SK-N-MC (cell line): ENCODE measurements at regions not wholly inside any gene's neighbourhood (a gene's known extent, or its start where the extent isn't known, plus 50 kb on each side); places are given as distances from the start of the nearest gene placed in this dataset.
A peak's percentile ranks its signal among the peaks of the same experiment; 100 is the strongest.

ENCODE experiments used
- DNase-seq: peaks from one replicate; pipeline ENCODE4 v3.0.0-alpha.2; 2011; ENCODE audit warnings: low read depth, low spot score
- H3K27ac ChIP-seq: fragments of 200-600 bp; sonication (generic); 2 replicates; pipeline ENCODE4 v1.5.1; 2016; ENCODE audit warnings: mixed run types
- H3K36me3 ChIP-seq: fragments of 200-600 bp; sonication (generic); 2 replicates; pipeline ENCODE4 v1.6.1; 2017; ENCODE audit warnings: antibody characterized with exemption, low read length, mixed read lengths; ENCODE audit not compliant: insufficient read depth
- H3K4me3 ChIP-seq: fragments of 200-600 bp; sonication (generic); 2 replicates; pipeline ENCODE4 v1.5.1; 2016
- H3K9ac ChIP-seq: fragments of 200-600 bp; sonication (generic); 2 replicates; pipeline ENCODE4 v1.8.0; 2017; ENCODE audit warnings: mixed run types, mixed read lengths; ENCODE audit not compliant: insufficient read length
- H3K9me3 ChIP-seq: fragments of 200-600 bp; sonication (generic); 2 replicates; pipeline ENCODE4 v1.6.1; 2017; ENCODE audit warnings: low read depth, mild to moderate bottlenecking, antibody characterized with exemption, low read length, moderate library complexity, mixed read lengths
- EZH2 ChIP-seq: fragments of 200-600 bp; sonication (generic); IDR thresholded peaks from one replicate; pipeline ENCODE4 v1.6.1; 2017; ENCODE audit warnings: antibody characterized with exemption
- FOXP2 ChIP-seq: optimal IDR thresholded peaks from 2 replicates; pipeline ENCODE3; 2011; ENCODE audit warnings: mild to moderate bottlenecking, moderate library complexity; ENCODE audit not compliant: insufficient read depth; ENCODE audit errors: extremely low read length, control extremely low read depth
- POLR2AphosphoS5 ChIP-seq: IDR thresholded peaks from 2 replicates; pipeline ENCODE4 v1.6.1; 2012; ENCODE audit warnings: mild to moderate bottlenecking, low read depth, low read length, borderline replicate concordance

DNA sequence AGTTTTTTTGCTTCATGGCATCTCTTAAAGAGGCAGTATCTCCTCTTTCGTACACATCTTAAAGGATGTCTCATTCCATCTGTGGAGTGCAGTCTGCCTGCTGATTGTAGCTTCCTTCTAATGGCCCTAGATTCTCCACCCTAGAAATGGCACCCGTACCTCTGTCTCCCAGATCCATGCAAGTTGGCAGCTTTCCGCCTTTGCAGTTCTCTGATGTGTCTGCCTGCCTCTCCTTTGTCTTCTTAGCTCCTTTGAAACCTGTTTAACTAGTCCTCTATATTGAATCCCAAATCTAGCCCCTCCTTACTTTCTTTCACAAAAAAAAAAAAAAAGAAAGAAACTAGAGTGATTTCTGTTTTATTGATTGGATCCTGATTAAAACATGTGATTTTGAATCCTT is 1025.0 kb downstream of the ZPLD1 start:
- no peaks in the 10 kb centered on the region for H3K9me3 ChIP-seq
- no peak overlapping the region for H3K4me3 ChIP-seq
- H3K27ac ChIP-seq = no peak overlapping the region
- TF ChIP-seq FOXP2 = no peak
- no peak for TF ChIP-seq EZH2
- TF ChIP-seq POLR2AphosphoS5 = no peak
- no peak for DNase-seq
- H3K36me3 ChIP-seq = no peaks in the 10 kb centered on the region
- H3K9ac ChIP-seq = no peak overlapping the region

DNA sequence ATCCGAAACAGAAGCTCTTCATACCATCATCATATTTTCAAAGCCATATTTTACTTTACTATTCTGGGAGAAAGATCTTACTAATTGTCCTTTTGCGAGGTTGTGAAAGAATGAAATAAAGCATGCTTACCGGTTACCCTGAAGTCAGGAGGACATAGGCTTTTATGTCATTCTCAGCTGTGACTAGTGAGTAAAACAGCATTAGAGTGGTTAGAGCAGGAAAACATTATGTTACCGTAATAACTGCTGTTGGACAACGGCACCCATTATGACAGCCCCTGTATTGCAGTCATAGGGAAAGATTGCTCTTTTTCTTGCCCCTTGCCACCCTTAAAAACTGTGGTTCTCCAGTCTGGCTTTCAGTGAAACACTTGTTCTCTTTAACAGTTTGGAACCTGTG is 1035.7 kb downstream of the ZPLD1 start:
- no peak overlapping the region for H3K9ac ChIP-seq
- DNase-seq = no peak
- H3K36me3 ChIP-seq = no peaks in the 10 kb centered on the region
- H3K9me3 ChIP-seq = no peaks in the 10 kb centered on the region
- TF ChIP-seq FOXP2 (no peak), EZH2 (no peak), POLR2AphosphoS5 (no peak)
- no peak overlapping the region for H3K4me3 ChIP-seq
- H3K27ac ChIP-seq = no peak overlapping the region

DNA sequence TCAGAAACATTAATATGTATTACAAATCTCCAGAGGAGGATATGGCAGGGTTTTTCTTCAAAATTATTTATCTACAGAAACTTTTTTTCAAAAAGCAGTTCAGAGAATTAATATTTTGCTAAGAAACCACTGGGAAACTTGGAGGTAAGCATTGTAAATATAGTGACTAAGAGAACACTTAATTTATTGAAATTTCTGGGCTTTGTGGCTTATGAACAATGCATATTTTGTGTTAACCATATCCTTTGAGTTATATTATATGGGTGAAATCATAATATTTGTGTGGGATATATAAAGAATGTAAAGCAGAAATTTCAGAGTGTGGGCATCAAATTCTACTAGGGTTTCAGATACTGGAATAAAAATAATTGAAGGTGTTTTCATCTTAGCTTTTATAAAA is 1059.2 kb downstream of the ZPLD1 start:
- H3K9me3 ChIP-seq = no peaks in the 10 kb centered on the region
- H3K9ac ChIP-seq = peak overlapping the region; percentile 72
- H3K27ac ChIP-seq = peak overlapping the region; percentile 99
- DNase-seq = no peak
- peak overlapping the region; percentile 52 for H3K4me3 ChIP-seq
- TF ChIP-seq EZH2 = no peak
- no peak for TF ChIP-seq POLR2AphosphoS5
- no peak for TF ChIP-seq FOXP2
- H3K36me3 ChIP-seq = no peaks in the 10 kb centered on the region; the same call in 1 of the 2 replicates

DNA sequence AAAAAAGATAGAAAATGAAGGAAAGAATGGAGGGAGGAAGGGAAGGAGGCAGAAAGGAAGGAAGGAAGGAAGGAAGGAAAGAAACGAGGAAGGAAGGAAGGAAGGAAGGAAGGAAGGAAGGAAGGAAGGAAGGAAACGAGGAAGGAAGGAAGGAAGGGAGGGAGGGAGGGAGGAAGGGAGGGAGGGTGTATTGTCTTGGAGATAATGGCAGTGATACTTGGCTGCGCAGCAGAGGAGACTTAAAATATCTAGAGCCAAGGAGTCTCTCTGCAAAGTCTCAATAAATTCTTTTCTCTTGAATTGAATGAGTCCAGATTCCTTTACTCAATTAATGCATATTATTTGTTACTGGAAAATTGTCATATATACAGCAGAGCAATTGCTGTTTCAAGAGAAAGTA is 1059.7 kb downstream of the ZPLD1 start:
- Histone ChIP-seq H3K9me3 (no peaks in the 10 kb centered on the region), H3K4me3 (peak overlapping the region; percentile 21; the same call in 1 of the 2 replicates), H3K27ac (peak overlapping the region; percentile 99), H3K36me3 (no peaks in the 10 kb centered on the region; the same call in 1 of the 2 replicates), H3K9ac (peak overlapping the region; percentile 43)
- DNase-seq = peak; percentile 94
- TF ChIP-seq FOXP2 (peak; percentile 59), EZH2 (no peak), POLR2AphosphoS5 (peak; percentile 81; the same call in 1 of the 2 replicates)

DNA sequence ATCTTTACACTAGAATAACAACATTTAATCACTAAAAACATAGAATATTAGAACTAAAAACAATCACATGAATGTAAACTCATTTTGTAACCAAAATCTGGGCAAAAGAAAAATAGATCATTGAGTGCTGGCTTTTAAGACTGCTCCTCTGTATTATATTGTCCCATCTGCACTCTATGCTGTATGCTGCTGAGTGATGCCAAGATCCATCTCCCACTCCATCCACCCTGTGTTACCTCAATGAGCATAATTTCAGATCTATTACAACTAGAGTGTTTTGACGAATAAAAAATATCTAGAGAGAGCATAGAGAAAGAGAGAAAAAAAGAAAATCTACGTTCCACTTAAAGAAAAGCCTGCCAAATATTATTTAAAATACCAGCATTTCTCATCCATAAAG is 1060.4 kb downstream of the ZPLD1 start:
- peak overlapping the region; percentile 43 for H3K9ac ChIP-seq
- no peaks in the 10 kb centered on the region; the same call in 1 of the 2 replicates for H3K36me3 ChIP-seq
- H3K4me3 ChIP-seq = peak overlapping the region; percentile 21
- TF ChIP-seq EZH2 (no peak), POLR2AphosphoS5 (no peak), FOXP2 (no peak)
- no peaks in the 10 kb centered on the region for H3K9me3 ChIP-seq
- H3K27ac ChIP-seq = peak overlapping the region; percentile 96
- DNase-seq = peak; percentile 18

DNA sequence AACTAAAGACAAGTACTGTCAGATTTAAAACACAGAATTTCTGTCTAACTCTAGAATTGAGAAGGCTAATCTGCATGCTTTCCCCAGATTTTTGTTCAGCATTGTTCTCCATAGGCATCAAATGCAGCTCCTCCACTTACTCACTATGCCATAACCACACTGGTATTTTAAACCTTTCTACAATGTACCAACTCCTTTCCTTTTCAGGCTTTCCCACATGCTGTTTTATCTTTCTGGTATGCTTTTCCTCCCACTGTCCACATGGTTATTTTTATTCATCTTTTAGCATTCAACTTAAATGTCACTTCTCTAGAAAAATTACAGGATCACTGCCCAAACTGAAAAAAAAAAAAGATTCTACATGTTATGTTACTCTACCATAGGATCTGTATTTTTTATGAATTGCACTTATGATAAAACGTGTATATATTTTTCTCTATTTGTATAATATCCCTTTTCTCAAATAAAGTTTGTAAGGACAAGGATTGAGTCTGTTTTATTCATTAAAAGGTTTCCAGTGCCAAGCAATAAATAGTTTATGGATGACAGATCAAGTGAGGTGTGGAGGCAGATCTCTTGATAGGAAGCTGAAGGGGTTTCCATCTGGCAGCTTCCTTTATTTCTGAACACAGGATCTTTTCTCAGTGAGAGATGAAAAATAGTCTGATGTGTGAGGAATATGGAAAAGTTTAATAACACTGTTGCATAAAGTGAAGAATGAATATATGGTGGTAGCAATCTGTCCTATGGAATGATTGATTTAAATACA is 1064.5 kb downstream of the ZPLD1 start:
- no peak overlapping the region for H3K9ac ChIP-seq

DNA sequence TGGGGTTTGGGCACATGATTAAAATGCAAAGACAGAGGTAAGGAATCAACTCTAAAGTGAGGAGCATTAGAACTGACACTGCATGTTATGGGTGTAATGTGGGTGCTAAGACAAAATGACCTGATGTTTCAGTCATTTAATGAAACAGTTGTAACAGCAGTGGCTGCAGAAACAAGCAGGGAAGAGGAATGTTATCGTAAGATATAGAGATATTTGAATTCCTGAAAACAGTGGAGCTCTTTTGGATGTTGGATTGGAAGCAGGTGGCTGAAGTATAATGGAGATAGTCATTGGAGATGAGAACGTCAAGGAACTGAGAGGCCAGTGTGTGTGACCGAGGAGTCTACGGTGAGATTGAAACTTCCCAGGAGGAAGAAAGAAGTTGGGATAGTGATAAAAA is 1065.2 kb downstream of the ZPLD1 start:
- Histone ChIP-seq H3K27ac (0 out of 2 replicates have a peak overlapping the region, but pooled peaks have one; percentile 58), H3K9me3 (no peaks in the 10 kb centered on the region; the same call in 1 of the 2 replicates), H3K4me3 (no peak overlapping the region), H3K36me3 (no peaks in the 10 kb centered on the region; the same call in 1 of the 2 replicates), H3K9ac (no peak overlapping the region)
- DNase-seq = no peak
- no peak for TF ChIP-seq POLR2AphosphoS5
- no peak for TF ChIP-seq EZH2
- TF ChIP-seq FOXP2 = no peak

More for the DNA sequence above, 1064.5 kb downstream of the ZPLD1 start:
- no peak for DNase-seq
- TF ChIP-seq FOXP2 (no peak), EZH2 (no peak), POLR2AphosphoS5 (no peak)
- no peak overlapping the region for H3K4me3 ChIP-seq
- H3K9me3 ChIP-seq = no peaks in the 10 kb centered on the region; the same call in 1 of the 2 replicates
- no peaks in the 10 kb centered on the region; the same call in 1 of the 2 replicates for H3K36me3 ChIP-seq
- peak overlapping the region; percentile 58 for H3K27ac ChIP-seq

DNA sequence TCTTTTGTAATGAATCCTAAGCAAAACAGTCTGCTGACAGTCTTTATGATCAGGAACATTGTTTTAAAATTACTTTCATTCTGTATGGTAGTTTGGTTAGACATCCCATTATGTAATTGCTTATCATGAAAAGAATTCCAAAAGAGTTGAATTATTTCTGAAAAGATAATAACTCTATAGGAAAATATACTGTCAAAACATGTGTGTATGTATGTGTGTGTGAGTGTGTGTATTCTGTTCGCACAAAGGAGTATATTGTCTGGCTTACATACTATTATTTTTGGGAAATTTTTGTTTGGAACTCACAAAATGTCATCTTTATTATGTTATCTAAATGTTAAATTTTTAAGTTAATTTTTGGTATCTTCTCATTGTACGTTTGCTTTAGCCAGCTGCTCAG is 1075.9 kb downstream of the ZPLD1 start:
- TF ChIP-seq EZH2 (no peak), FOXP2 (no peak), POLR2AphosphoS5 (no peak)
- H3K9me3 ChIP-seq = peaks cover 4% of the 10 kb centered on the region; the same call in 1 of the 2 replicates

DNA sequence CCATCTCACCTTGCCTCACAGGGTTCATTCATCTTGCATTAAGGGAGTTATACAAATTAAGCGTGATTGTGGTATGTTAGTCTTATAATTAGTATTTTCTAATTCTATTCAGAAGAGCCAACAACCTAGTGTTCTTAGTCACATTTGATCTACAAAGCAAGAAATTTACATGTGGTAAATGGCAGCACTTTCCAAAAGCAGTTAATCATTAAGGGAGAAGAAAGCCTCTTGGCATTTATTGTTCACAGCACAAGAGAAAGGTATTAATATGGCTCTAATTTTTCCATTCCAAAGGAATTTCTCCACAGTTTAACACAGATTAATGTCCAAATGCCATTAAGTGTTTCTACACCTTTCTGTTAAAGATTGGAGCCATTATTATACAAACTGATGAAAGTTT is 1077.1 kb downstream of the ZPLD1 start:
- no peaks in the 10 kb centered on the region for H3K36me3 ChIP-seq

More for the DNA sequence above, 1075.9 kb downstream of the ZPLD1 start:
- DNase-seq = no peak
- Histone ChIP-seq H3K27ac (no peak overlapping the region), H3K4me3 (no peak overlapping the region), H3K9ac (no peak overlapping the region), H3K36me3 (no peaks in the 10 kb centered on the region)

More for the DNA sequence above, 1077.1 kb downstream of the ZPLD1 start:
- no peak for TF ChIP-seq FOXP2
- no peak for TF ChIP-seq EZH2
- no peak for TF ChIP-seq POLR2AphosphoS5
- Histone ChIP-seq H3K9ac (no peak overlapping the region), H3K4me3 (no peak overlapping the region), H3K27ac (no peak overlapping the region), H3K9me3 (peaks cover 6% of the 10 kb centered on the region; the same call in 1 of the 2 replicates)
- no peak for DNase-seq
